Fibroblast of pulmonary artery (primary cell): ENCODE measurements at regions not wholly inside any gene's neighbourhood (a gene's known extent, or its start where the extent isn't known, plus 50 kb on each side); places are given as distances from the start of the nearest gene placed in this dataset.
A peak's percentile ranks its signal among the peaks of the same experiment; 100 is the strongest.

Source experiments
- DNase-seq: peaks from one replicate; pipeline ENCODE4 v3.0.0-alpha.2; 2010; ENCODE audit warnings: low read depth
- H3K4me3 ChIP-seq: replicated peaks from 2 replicates; pipeline ENCODE4 v1.5.1; 2011; ENCODE audit warnings: low read depth, mild to moderate bottlenecking, control low read depth, low read length, moderate library complexity
- CTCF ChIP-seq: IDR thresholded peaks from 2 replicates; pipeline ENCODE4 v1.5.1; 2011; ENCODE audit warnings: mild to moderate bottlenecking, control low read depth, low read length, inconsistent platforms; ENCODE audit errors: missing control alignments

- H3K4me3 ChIP-seq, result no peak overlapping the region
- DNase-seq, result no peak
- no peak for TF ChIP-seq CTCF
These were observed 207.7 kb upstream of the SLC16A7 start for GRCh38 chr12:59388176-59388575.

GRCh38 chr12:59386236-59386635 lies 209.6 kb upstream of the SLC16A7 start:
- DNase-seq, result no peak
- H3K4me3 ChIP-seq, result no peak overlapping the region
- no peak for TF ChIP-seq CTCF

GRCh38 chr12:59383079-59383822 lies 212.6 kb upstream of the SLC16A7 start:
- no peak for TF ChIP-seq CTCF
- peak; percentile 51 for DNase-seq
- H3K4me3 ChIP-seq, result no peak overlapping the region

- TF ChIP-seq CTCF, result no peak
- no peak for DNase-seq
- no peak overlapping the region for H3K4me3 ChIP-seq
These were observed 213.3 kb upstream of the SLC16A7 start for GRCh38 chr12:59382282-59383078.

- no peak for DNase-seq
- H3K4me3 ChIP-seq, result no peak overlapping the region
- no peak for TF ChIP-seq CTCF
These were observed 214.7 kb upstream of the SLC16A7 start for GRCh38 chr12:59381106-59381505.

GRCh38 chr12:59375633-59376032 lies 220.2 kb upstream of the SLC16A7 start:
- no peak overlapping the region for H3K4me3 ChIP-seq
- DNase-seq, result no peak
- TF ChIP-seq CTCF, result no peak
